Psoas muscle (tissue), 7 donors: ENCODE measurements at regions not wholly inside any gene's neighbourhood (a gene's known extent, or its start where the extent isn't known, plus 50 kb on each side); places are given as distances from the start of the nearest gene placed in this dataset.

Experiments
- ATAC-seq, 4 donors: fragments of 200-7000 bp; cut with Tn5 transposase; one replicate each; pipeline ENCODE4 v1.9.1; 2020; ENCODE audit warnings: moderate library complexity in 3 of 4, mild to moderate bottlenecking in 2 of 4
- DNase-seq, 2 donors: peaks; one replicate each; pipeline ENCODE4 v3.0.0-alpha.2; 2020
- H3K27ac ChIP-seq: fragments of 200-600 bp; one replicate; pipeline ENCODE4 v1.8.0; 2022
- H3K27me3 ChIP-seq, 3 donors: fragments of 200-600 bp in 1 of 3; one replicate each; pipeline versions ENCODE4 v1.6.1 to v1.8.0; 2013 to 2022; ENCODE audit warnings: low read length in 2 of 3, mild to moderate bottlenecking in 2 of 3, moderate library complexity in 1 of 3; ENCODE audit not compliant: insufficient read depth in 3 of 3
- H3K36me3 ChIP-seq, 2 donors: fragments of 200-600 bp in 1 of 2; one replicate each; pipeline versions ENCODE4 v1.6.1 to v1.8.0; 2013 to 2022; ENCODE audit warnings: low read depth in 1 of 2, mild to moderate bottlenecking in 1 of 2, moderate library complexity in 1 of 2; ENCODE audit not compliant: insufficient read depth in 1 of 2
- H3K4me1 ChIP-seq: fragments of 200-600 bp; one replicate; pipeline ENCODE4 v1.8.0; 2022
- H3K4me3 ChIP-seq: fragments of 200-600 bp; one replicate; pipeline ENCODE4 v1.8.0; 2022; ENCODE audit warnings: mild to moderate bottlenecking
- H3K9me3 ChIP-seq: fragments of 200-600 bp; one replicate; pipeline ENCODE4 v1.8.0; 2022
- WGBS, 3 donors: extraction: QIAGEN DNeasy Blood & Tissue Kit; methylation state at CpG; one replicate each; pipeline versions ENCODE4 v1.1.6 to v1.1.7; 2013; 5-methylcytosine and 5-hydroxymethylcytosine counted together
- intact Hi-C, 2 donors: fragments of 100-400 bp; cut with DNase I; formaldehyde crosslinking; loops; one replicate each; pipeline versions ENCODE4 v1.11.0 to v1.14.2; 2022
- TF ChIP-seq, protein P1 (sequence below): fragments of 200-600 bp; IDR thresholded peaks from one replicate; pipeline ENCODE4 v1.8.0; 2022; ENCODE audit warnings: antibody characterized with exemption
- donor health status: healthy with polysubstance abuse.
- donor health status: DM: no; HTN: no; CAD: no; lungs with moderate emphysema.
- donor health status: Bipolar disorder and iron deficiency.
- donor health status: healthy.
- donor health status: DM: yes; HTN: yes; CAD: no.
- donor health status: DM: no; HTN: no; CAD: no.
- donor health status: DM: yes; HTN: yes; CAD: no.

DNA sequence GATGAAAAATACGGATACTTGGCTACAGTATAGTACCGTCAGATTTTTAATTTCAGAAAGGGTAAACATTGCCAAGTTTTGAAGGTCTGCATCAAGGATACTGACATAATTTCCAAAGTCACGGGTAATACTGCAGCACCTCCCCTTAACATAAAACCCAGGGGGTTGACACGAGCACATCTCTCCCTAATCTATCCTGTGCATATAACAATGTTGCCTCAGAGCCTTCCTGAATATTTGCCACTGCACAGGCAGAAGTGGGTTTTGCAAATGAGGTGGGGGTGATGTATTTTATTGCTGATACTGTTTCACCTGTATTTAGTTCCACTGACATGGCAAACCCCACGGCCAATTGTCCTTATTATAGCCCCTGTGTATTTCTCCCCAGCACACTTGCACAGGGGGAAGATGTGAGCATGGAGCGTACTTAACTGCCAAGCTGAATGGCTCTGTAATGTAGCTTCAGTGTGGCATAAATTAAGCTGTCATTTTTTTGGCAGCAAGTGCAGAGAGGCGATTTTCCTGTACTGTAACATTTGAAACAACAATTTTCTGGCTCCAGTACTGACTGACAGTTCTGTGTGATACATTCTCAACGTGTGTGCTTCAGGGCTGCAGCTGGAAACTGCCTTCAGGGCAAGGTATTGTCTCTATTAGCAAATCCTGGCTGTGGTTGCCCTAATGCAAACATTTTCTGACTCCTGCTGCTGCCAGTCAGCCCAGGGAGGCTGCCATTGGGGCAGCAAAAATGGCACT lies 299.6 kb upstream of the SP4 start:
- TF ChIP-seq, protein P1, sequence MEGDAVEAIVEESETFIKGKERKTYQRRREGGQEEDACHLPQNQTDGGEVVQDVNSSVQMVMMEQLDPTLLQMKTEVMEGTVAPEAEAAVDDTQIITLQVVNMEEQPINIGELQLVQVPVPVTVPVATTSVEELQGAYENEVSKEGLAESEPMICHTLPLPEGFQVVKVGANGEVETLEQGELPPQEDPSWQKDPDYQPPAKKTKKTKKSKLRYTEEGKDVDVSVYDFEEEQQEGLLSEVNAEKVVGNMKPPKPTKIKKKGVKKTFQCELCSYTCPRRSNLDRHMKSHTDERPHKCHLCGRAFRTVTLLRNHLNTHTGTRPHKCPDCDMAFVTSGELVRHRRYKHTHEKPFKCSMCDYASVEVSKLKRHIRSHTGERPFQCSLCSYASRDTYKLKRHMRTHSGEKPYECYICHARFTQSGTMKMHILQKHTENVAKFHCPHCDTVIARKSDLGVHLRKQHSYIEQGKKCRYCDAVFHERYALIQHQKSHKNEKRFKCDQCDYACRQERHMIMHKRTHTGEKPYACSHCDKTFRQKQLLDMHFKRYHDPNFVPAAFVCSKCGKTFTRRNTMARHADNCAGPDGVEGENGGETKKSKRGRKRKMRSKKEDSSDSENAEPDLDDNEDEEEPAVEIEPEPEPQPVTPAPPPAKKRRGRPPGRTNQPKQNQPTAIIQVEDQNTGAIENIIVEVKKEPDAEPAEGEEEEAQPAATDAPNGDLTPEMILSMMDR, result no peak
- intact Hi-C loops, result no loop called here
- WGBS, 3 donors, result 10 to 14% (median 10%) methylated on average over 8 of the region's 8 CpGs
- no peaks in the 10 kb centered on the region for H3K4me1 ChIP-seq
- H3K27me3 ChIP-seq, result no peaks in the 10 kb centered on the region
- no peak overlapping the region for H3K4me3 ChIP-seq
- no peaks in the 10 kb centered on the region for H3K9me3 ChIP-seq
- H3K36me3 ChIP-seq, result no peaks in the 10 kb centered on the region
- H3K27ac ChIP-seq, result no peak overlapping the region
- DNase-seq (no peak), ATAC-seq (no peak)

DNA sequence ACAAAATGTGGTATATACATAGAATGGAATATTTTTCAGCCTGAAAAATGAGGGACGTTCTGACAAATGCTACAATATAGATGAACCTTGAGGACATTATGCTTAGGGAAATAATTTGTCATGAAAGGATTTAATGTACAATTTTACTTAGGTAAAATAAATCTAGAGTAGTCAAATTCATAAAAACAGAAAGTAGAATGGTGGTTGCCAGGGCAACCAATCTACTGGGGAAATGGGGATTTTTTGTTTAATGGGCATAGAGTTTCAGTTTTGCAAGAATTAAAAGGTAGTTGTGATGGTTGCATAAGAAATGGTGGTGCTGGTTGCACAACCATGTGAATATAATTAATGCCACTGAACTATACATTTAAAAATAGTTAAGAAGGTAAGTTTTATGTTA lies 296.0 kb upstream of the SP4 start:
- Histone ChIP-seq H3K27me3 (no peaks in the 10 kb centered on the region), H3K4me1 (no peaks in the 10 kb centered on the region), H3K9me3 (no peaks in the 10 kb centered on the region), H3K4me3 (no peak overlapping the region), H3K27ac (no peak overlapping the region), H3K36me3 (no peaks in the 10 kb centered on the region)
- 75 to 86% (median 81%) methylated on average over 1 of the region's 1 CpG for WGBS, 3 donors
- ATAC-seq, result no peak
- TF ChIP-seq, protein P1, result no peak
- intact Hi-C loops, result no loop called here
- DNase-seq, result no peak

DNA sequence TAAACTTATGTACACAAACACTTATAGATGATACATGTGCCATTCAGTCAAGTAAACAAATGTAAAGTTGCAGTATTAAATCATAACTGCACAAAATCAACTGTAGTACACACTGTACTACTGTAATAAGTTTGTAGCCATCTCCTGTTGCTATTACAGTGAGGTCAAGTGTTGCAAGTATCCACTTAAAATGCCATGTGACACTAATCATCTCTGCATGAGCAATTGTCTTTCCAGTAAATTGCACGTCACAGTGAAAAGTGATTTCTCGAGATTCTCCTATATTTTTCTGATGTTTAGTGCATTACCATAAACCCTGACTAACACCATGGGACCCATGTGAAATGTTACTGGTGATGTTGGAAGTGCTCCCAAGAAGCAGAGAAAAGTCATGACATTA lies 293.3 kb upstream of the SP4 start:
- H3K4me3 ChIP-seq, result no peak overlapping the region
- no peaks in the 10 kb centered on the region for H3K27me3 ChIP-seq
- no peak overlapping the region for H3K27ac ChIP-seq
- no peak for DNase-seq
- H3K9me3 ChIP-seq, result no peaks in the 10 kb centered on the region
- no peaks in the 10 kb centered on the region for H3K36me3 ChIP-seq
- no peaks in the 10 kb centered on the region for H3K4me1 ChIP-seq
- WGBS, 3 donors, result 75 to 84% (median 76%) methylated on average over 2 of the region's 2 CpGs
- ATAC-seq, result no peak
- intact Hi-C loops, result no loop called here
- TF ChIP-seq, protein P1, result no peak

DNA sequence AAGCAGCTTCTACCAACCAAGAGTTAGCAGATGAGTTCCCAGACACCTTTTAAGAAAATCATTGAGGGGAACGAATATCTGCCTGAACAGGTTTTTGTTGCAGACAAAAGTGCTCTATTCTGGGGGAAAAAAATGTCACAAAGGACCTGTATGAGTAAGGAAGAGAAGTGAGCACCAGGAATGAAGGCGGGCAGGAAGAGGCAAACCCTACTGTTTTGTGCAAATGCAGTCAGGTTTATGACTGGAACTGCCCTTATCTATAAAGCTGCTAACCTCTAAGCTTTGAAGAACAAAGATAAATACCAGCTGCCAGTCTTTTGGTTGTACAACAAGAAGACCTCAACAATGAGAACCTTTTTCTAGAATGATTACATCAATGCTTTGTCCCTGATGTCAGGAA lies 292.4 kb upstream of the SP4 start:
- Histone ChIP-seq H3K4me1 (no peaks in the 10 kb centered on the region), H3K4me3 (no peak overlapping the region), H3K27ac (no peak overlapping the region), H3K27me3 (no peaks in the 10 kb centered on the region), H3K9me3 (no peaks in the 10 kb centered on the region), H3K36me3 (no peaks in the 10 kb centered on the region)
- WGBS, 3 donors, result 78 to 90% (median 78%) methylated on average over 2 of the region's 2 CpGs
- no peak for DNase-seq
- ATAC-seq, result no peak
- TF ChIP-seq, protein P1, result no peak
- intact Hi-C loops, result no loop called here

DNA sequence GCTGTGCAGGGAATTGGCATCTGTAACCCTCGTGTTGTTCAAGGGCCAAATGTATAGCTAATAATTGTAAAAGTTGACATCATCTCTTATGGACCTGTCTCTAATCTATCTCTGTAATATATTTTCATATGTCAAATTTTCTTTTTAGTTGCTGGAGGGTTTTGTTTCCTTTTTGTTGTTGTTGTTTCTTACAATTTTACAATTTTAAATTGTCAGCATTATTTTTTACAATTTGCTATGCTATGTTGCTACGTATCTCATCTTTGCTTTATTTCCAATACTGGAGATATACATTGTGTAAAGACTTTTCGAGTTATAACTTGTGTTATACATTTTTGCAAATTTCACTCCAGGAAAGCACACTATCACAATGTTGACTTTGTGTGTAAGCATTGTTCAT lies 290.2 kb upstream of the SP4 start:
- Histone ChIP-seq H3K4me3 (no peak overlapping the region), H3K36me3 (no peaks in the 10 kb centered on the region), H3K4me1 (no peaks in the 10 kb centered on the region), H3K27ac (no peak overlapping the region), H3K9me3 (no peaks in the 10 kb centered on the region), H3K27me3 (no peaks in the 10 kb centered on the region)
- 74 to 76% (median 74%) methylated on average over 3 of the region's 3 CpGs for WGBS, 3 donors
- ATAC-seq (no peak), DNase-seq (no peak)
- TF ChIP-seq, protein P1, result no peak
- intact Hi-C loops, result no loop called here
